ENCODE measurements at regions not wholly inside any gene's neighbourhood (a gene's known extent, or its start where the extent isn't known, plus 50 kb on each side); places are given as distances from the start of the nearest gene placed in this dataset.
A peak's percentile ranks its signal among the peaks of the same experiment; 100 is the strongest.

GRCh38 chr18:60980422-60981005, 352.7 kb upstream of the CDH20 start:
- no peak for DNase-seq (ENCODE audit: low spot score)

- DNase-seq (ENCODE audit: low spot score): peak; percentile 29
Measured at GRCh38 chr18:60981682-60982328, 351.4 kb upstream of the CDH20 start.

- no peak for DNase-seq (ENCODE audit: low spot score)
Measured at GRCh38 chr18:60982329-60982695, 350.9 kb upstream of the CDH20 start.

GRCh38 chr18:60982928-60983327, 350.3 kb upstream of the CDH20 start:
- no peak for DNase-seq (ENCODE audit: low spot score)

GRCh38 chr18:60984510-60984909, 348.7 kb upstream of the CDH20 start:
- peak; percentile 82 for DNase-seq (ENCODE audit: low spot score)

- peak; percentile 16 for DNase-seq (ENCODE audit: low spot score)
Measured at GRCh38 chr18:60987963-60988362, 345.3 kb upstream of the CDH20 start.

- no peak for DNase-seq (ENCODE audit: low spot score)
Measured at GRCh38 chr18:60996326-60996725, 336.9 kb upstream of the CDH20 start.

GRCh38 chr18:60996822-60997221, 336.4 kb upstream of the CDH20 start:
- no peak for DNase-seq (ENCODE audit: low spot score)

GRCh38 chr18:61001138-61001537, 332.1 kb upstream of the CDH20 start:
- no peak for DNase-seq (ENCODE audit: low spot score)

GRCh38 chr18:61006687-61007224, 326.5 kb upstream of the CDH20 start:
- no peak for DNase-seq (ENCODE audit: low spot score)

- no peak for DNase-seq (ENCODE audit: low spot score)
Measured at GRCh38 chr18:61019338-61020301, 313.6 kb upstream of the CDH20 start.

- DNase-seq (ENCODE audit: low spot score): no peak
Measured at GRCh38 chr18:61025596-61025995, 307.6 kb upstream of the CDH20 start.

- DNase-seq (ENCODE audit: low spot score): no peak
Measured at GRCh38 chr18:61031626-61032025, 301.6 kb upstream of the CDH20 start.

- DNase-seq (ENCODE audit: low spot score): no peak
Measured at GRCh38 chr18:61034580-61034979, 298.6 kb upstream of the CDH20 start.

GRCh38 chr18:61039251-61039650, 294.0 kb upstream of the CDH20 start:
- no peak for DNase-seq (ENCODE audit: low spot score)

GRCh38 chr18:61047794-61048193, 285.4 kb upstream of the CDH20 start:
- no peak for DNase-seq (ENCODE audit: low spot score)

- DNase-seq (ENCODE audit: low spot score): no peak
Measured at GRCh38 chr18:61057443-61057842, 275.8 kb upstream of the CDH20 start.

- DNase-seq (ENCODE audit: low spot score): no peak
Measured at GRCh38 chr18:61062258-61062657, 271.0 kb upstream of the CDH20 start.

- DNase-seq (ENCODE audit: low spot score): no peak
Measured at GRCh38 chr18:61064911-61065310, 268.3 kb upstream of the CDH20 start.

GRCh38 chr18:61076986-61077385, 256.2 kb upstream of the CDH20 start:
- DNase-seq (ENCODE audit: low spot score): no peak

GRCh38 chr18:61079714-61080113, 253.5 kb upstream of the CDH20 start:
- DNase-seq (ENCODE audit: low spot score): no peak

- no peak for DNase-seq (ENCODE audit: low spot score)
Measured at GRCh38 chr18:61080954-61081528, 252.2 kb upstream of the CDH20 start.
